ENCODE measurements at regions not wholly inside any gene's neighbourhood (a gene's known extent, or its start where the extent isn't known, plus 50 kb on each side); places are given as distances from the start of the nearest gene placed in this dataset.

- TF ChIP-seq CTCF (IDR thresholded peaks at IDR 0.05; ENCODE audit: extremely low read depth, missing control alignments), result no peak
- DNase-seq (ENCODE audit: low spot score), result no peak
These were observed 166.4 kb upstream of the AFF2 start for GRCh38 chrX:148333989-148334388.

DNA sequence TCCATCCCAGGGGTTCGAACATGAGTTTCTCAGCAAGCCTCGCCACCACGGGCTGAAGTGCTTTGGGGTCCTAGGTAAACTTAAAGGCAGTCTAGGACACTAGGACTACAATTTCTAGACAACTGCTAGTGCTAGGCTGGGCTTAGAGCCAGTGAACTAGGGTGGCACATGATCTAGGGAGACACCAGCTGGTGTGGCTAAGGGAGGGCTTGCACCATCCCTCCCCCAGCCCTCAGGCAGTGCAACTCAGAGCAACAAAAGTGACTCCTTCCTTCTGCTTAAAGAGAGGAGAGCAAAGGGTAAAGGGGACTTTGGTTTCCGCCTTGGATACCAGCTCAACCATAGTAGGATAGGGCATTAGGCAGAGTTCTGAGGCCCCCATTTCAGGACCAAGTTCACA, 162.5 kb upstream of the AFF2 start:
- no peak for DNase-seq (ENCODE audit: low spot score)
- TF ChIP-seq CTCF (IDR thresholded peaks at IDR 0.05; ENCODE audit: extremely low read depth, missing control alignments), result no peak

GRCh38 chrX:148354916-148355315, 145.5 kb upstream of the AFF2 start:
- DNase-seq (ENCODE audit: low spot score), result no peak
- TF ChIP-seq CTCF (IDR thresholded peaks at IDR 0.05; ENCODE audit: extremely low read depth, missing control alignments), result no peak

- DNase-seq (ENCODE audit: low spot score), result no peak
- TF ChIP-seq CTCF (IDR thresholded peaks at IDR 0.05; ENCODE audit: extremely low read depth, missing control alignments), result no peak
These were observed 138.8 kb upstream of the AFF2 start for GRCh38 chrX:148361641-148362040.

GRCh38 chrX:148363471-148364235, 136.8 kb upstream of the AFF2 start:
- DNase-seq (ENCODE audit: low spot score), result no peak
- TF ChIP-seq CTCF (IDR thresholded peaks at IDR 0.05; ENCODE audit: extremely low read depth, missing control alignments), result no peak

- no peak for DNase-seq (ENCODE audit: low spot score)
- no peak for TF ChIP-seq CTCF (IDR thresholded peaks at IDR 0.05; ENCODE audit: extremely low read depth, missing control alignments)
These were observed 135.2 kb upstream of the AFF2 start for GRCh38 chrX:148365233-148365632.

DNA sequence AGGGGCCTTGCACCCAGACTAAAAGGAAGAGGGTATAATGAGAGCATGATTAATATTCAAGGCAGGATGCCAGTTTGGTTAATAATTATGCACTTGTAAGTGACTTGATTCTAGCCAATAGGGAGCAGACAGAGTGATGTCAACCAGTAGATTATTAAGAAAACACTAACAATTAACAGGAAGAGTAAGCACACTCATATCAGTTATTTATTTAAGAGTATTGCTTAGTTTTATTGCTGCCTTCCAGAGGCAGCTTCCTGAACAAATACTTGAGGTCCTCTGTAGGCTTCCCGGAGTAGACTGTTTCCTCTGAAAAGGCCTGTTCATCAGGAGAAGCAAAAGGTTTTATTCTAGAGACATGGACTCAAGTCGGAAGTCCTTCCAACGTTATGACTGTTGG, 129.1 kb upstream of the AFF2 start:
- no peak for DNase-seq (ENCODE audit: low spot score)
- no peak for TF ChIP-seq CTCF (IDR thresholded peaks at IDR 0.05; ENCODE audit: extremely low read depth, missing control alignments)
